ENCODE measurements at regions not wholly inside any gene's neighbourhood (a gene's known extent, or its start where the extent isn't known, plus 50 kb on each side); places are given as distances from the start of the nearest gene placed in this dataset.
"Not testable (repeated sequence)": the region's sequence is repeated elsewhere in the genome, so short reads cannot be mapped to it uniquely, and the experiment has no call there.

GRCh38 chr2:4963106-4963505, 729.1 kb upstream of the SOX11 start:
- DNase-seq, result no peak

GRCh38 chr2:4964001-4964540, 728.1 kb upstream of the SOX11 start:
- no peak for DNase-seq

- DNase-seq, result no peak
Observed at GRCh38 chr2:4964579-4964978, 727.6 kb upstream of the SOX11 start.

DNA sequence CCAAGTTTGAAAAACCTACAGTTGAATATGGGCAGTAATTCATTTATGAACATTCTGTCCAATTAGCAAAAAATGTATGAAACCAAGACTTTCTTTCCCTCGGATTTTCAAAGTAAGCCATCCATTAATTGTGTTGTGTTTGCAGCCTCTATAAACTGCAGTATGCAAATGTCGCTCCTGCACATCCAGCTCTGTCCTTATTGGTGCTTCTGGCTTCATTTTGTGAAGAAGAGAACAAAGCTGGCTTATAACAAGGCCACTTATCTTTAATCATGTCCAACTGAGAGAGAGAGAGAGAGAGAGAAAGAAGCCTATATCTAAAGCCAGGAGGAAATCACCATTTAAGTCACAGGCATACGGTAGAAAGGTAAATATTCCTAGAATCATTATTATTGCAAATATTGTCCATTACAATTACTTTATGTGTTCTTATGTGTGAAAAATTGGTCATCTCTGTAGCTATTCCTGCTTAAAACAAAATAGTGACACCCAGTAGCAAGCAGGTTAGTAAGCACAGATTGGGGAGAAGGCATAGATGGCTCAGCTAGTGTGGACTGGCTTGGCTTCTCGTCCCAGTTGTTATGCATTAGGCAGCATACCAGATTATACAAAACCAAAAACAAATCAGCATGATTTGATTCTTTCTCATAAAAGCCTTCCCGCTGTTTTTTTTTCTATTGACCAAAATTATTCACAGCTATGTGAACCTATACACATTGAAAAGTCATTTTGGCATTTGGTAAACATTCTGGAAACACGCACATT, 726.4 kb upstream of the SOX11 start:
- no peak for DNase-seq

DNA sequence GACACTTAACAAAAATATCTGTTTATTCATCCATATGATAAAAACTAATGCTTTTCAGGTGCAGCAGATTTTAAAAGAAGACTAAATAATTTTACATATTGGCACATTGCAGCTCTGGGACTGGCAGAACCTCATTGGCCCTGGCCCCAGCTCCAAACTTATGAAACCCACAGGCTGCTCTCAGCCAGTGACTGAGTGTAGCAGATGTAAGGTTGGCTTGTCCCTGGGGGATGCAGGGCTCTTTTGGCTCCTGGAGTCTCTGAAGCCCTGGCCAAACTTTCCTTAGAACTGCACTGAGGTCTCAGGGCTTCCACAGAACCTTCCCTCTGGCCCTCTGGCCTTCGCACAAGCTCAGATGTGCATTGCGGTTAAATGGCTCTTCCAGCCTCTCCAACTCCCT, 725.0 kb upstream of the SOX11 start:
- DNase-seq, result no peak

GRCh38 chr2:4972472-4972871, 719.7 kb upstream of the SOX11 start:
- no peak for DNase-seq

DNA sequence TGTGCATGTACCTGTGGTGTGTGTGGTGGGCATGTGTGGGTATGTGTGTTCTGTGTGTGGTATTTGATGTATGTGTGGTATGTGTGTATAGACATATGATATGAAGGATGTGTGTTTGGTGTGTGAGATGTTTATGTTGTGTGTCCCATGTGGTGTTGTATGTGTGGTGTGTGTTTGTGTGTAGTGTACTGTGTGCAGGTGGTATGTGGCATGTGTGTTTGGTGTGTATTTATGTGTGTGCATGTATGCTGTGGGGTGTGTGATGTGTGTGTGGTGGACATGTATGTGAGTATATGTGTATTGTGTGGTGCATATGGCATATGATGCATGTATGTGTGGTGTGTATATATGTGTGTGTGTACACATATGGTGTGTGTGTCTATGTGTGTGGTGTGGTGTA, 718.8 kb upstream of the SOX11 start:
- DNase-seq, result no peak

DNA sequence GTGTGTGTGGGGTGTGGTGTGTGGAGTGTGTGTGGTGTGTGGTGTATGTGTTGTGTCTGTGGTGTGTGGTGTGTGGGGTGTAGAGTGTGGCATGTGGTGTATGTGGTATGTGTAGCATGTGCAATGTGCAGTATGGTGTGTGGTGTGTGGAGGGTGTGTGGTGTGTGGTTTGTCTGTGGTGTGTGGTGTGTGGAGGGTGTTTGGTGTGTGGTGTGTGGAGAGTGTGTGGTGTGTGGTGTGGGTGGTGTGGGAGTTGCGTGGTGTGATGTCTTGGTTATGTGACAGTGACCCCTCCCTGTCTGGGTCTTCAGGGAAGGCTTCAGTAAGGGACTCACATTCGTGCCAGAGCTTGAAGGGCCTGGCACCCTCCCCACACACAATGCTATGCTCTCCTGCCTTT, 718.2 kb upstream of the SOX11 start:
- no peak for DNase-seq

GRCh38 chr2:4976407-4976806, 715.8 kb upstream of the SOX11 start:
- no peak for DNase-seq

DNA sequence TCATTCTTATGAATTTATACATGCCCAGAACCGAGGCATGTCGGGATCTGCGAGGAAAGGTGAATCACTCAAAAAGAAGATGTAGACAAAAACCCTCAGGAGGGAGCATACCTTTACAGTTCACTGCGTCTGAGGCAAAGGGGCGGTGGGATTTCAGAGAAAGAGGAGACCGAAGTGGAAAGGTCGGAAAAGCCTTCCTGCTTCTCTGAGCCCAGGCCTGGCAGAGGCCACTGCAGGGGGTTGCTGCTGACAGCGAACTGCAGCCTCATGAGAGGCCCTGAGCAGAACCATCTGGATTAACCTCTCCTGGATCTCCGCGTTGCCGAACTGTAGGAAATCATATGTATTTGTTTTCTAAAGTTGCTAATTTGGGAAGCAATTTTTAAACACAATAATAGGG, 713.1 kb upstream of the SOX11 start:
- DNase-seq, result no peak

- DNase-seq, result no peak
Observed at GRCh38 chr2:4980995-4981394, 711.2 kb upstream of the SOX11 start.

DNA sequence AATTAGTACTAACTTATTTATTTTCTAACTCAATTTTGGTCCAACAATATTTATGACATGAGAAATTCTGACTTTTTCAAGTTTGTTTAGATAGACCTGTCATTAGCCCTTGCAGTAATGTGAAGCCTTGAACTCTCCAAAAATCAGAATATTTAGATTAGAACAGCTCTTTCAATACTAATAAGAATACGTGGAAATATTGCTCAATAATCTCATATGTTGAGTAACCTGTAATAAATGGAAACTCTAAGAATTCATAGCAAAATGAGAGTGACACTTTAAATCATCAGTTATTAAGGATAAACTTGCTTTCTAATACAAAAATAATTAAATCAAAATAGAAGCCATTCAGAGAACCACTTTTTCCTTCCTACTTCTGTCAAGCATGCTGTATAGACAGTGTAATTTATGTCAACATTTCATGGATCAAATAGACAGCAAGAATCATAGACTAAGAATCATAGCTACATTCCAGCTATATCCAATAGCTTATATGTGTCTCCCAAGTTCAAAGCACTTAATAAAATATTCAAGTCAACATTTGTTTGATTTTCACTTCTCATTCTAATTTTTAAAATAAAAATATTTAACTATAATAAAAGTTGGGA, 710.3 kb upstream of the SOX11 start:
- no peak for DNase-seq

DNA sequence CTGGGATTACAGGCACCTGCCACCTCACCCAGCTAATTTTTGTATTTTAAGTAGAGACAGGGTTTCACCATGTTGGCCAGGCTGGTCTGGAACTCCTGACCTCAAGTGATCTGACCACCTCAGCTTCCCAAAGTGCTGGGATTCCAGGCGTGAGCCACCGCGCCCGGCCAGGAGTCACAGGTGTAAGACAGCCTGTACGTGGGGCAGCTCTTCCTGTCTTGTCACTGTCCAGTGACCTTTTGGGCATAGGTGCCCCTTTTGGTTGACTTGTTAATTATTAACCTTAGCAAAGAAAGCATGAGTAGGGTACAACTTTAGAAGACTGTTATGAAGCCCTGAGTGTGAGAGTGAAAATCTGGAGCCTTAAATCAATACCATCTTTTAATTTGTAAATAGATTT, 703.7 kb upstream of the SOX11 start:
- not testable (repeated sequence) for DNase-seq

DNA sequence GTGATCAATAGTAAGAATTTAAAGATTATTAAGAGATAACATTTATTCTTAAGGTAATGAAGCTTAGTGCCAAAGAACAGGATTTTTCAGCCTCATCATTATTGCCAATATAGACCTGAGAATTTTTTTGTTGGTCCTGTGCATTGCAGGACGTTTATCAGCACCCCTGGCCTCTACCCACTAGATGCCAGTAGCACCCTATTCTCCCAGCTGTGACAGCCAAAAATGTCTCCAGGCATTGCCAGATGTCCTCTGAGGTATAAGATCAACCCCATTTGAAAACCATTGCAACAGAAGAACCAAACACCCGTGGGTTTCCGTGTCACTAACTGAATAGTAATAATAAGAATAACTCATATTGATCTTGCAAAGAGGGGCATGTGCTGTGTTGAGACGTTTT, 700.0 kb upstream of the SOX11 start:
- no peak for DNase-seq

- DNase-seq, result no peak
Observed at GRCh38 chr2:4995466-4995865, 696.7 kb upstream of the SOX11 start.

- DNase-seq, result no peak
Observed at GRCh38 chr2:5007596-5007995, 684.6 kb upstream of the SOX11 start.

GRCh38 chr2:5019324-5019723, 672.9 kb upstream of the SOX11 start:
- no peak for DNase-seq

DNA sequence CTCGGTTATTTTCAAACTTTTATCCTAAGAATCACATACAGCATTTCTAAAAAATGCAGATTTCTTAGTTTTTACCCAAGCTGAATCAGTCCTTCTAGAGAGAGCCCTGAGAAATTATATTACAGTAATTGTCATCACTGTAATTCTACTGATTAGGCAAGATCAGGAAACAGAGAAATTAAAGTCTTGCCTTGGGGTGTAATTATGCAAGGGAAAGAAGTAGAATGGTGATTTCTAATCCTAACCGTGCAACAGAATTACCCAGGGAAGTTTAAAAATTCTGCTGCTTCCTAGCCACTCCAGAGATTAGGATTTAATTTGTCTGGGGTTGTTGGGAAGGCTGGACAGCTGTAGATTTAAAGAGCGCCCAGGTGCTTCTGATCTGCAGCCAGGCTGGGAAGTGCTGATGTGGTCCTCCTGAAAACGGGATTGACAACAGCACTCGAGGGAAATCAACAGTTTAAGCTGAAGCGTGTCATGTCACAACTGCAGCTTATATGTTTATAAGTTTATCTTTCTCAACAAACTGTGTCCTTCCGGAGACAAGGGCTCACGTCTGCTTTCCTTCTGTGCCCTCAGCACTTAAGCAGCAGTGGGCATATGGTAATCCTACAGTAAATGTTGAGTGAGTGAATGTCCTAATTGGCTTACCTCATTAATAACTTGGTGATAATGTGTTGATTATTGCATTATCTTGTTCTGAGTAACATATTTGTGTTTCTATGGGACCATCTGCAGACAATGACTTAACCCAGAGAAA, 671.9 kb upstream of the SOX11 start:
- no peak for DNase-seq

DNA sequence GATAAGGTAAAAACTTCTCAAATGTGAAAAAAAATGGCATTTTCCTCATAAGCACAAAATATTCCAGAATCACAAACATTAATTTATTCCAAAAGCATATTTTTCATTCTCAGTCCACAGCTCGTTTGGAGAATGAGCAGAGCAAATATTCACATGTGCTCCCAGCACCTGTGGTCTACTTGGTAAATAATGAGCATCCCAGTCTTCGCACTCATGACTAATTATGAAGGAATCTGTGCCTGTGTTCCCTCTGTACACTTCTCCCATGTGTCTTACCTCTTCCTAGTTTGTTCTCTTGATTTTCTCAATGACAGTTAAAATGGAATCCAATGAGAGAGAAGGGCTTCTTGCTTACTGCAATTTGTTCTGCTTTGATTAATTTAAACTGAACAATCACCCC, 671.0 kb upstream of the SOX11 start:
- DNase-seq, result no peak

GRCh38 chr2:5022061-5022460, 670.1 kb upstream of the SOX11 start:
- no peak for DNase-seq

GRCh38 chr2:5022708-5023635, 669.2 kb upstream of the SOX11 start:
- DNase-seq, result not testable (repeated sequence)

GRCh38 chr2:5026571-5027234, 665.5 kb upstream of the SOX11 start:
- no peak for DNase-seq
